ENCODE measurements at regions not wholly inside any gene's neighbourhood (a gene's known extent, or its start where the extent isn't known, plus 50 kb on each side); places are given as distances from the start of the nearest gene placed in this dataset.

GRCh38 chr11:92759571-92760214, 209.8 kb upstream of the MTNR1B start:
- in situ Hi-C loops (cut with MboI; ENCODE audit: low pct_unique_long_range_greater_than_20kb, low sequenced_read_pairs, unreplicated experiment) = no loop called here
- DNase-seq (ENCODE audit: low spot score) = no peak
- no peak for TF ChIP-seq CTCF (IDR thresholded peaks at IDR 0.05; ENCODE audit: extremely low read depth, insufficient read depth, missing control alignments)

- no peak for TF ChIP-seq CTCF (IDR thresholded peaks at IDR 0.05; ENCODE audit: extremely low read depth, insufficient read depth, missing control alignments)
- DNase-seq (ENCODE audit: low spot score) = no peak
- in situ Hi-C loops (cut with MboI; ENCODE audit: low pct_unique_long_range_greater_than_20kb, low sequenced_read_pairs, unreplicated experiment) = no loop called here
Measured at GRCh38 chr11:92762121-92762540, 207.3 kb upstream of the MTNR1B start.

- in situ Hi-C loops (cut with MboI; ENCODE audit: low pct_unique_long_range_greater_than_20kb, low sequenced_read_pairs, unreplicated experiment) = no loop called here
- TF ChIP-seq CTCF (IDR thresholded peaks at IDR 0.05; ENCODE audit: extremely low read depth, insufficient read depth, missing control alignments) = no peak
- DNase-seq (ENCODE audit: low spot score) = no peak
Measured at GRCh38 chr11:92763336-92763735, 206.1 kb upstream of the MTNR1B start.

GRCh38 chr11:92764128-92764527, 205.3 kb upstream of the MTNR1B start:
- no peak for TF ChIP-seq CTCF (IDR thresholded peaks at IDR 0.05; ENCODE audit: extremely low read depth, insufficient read depth, missing control alignments)
- DNase-seq (ENCODE audit: low spot score) = no peak
- in situ Hi-C loops (cut with MboI; ENCODE audit: low pct_unique_long_range_greater_than_20kb, low sequenced_read_pairs, unreplicated experiment) = no loop called here

- no peak for DNase-seq (ENCODE audit: low spot score)
- no peak for TF ChIP-seq CTCF (IDR thresholded peaks at IDR 0.05; ENCODE audit: extremely low read depth, insufficient read depth, missing control alignments)
- in situ Hi-C loops (cut with MboI; ENCODE audit: low pct_unique_long_range_greater_than_20kb, low sequenced_read_pairs, unreplicated experiment) = no loop called here
Measured at GRCh38 chr11:92765082-92765840, 204.2 kb upstream of the MTNR1B start.

GRCh38 chr11:92765965-92766371, 203.5 kb upstream of the MTNR1B start:
- in situ Hi-C loops (cut with MboI; ENCODE audit: low pct_unique_long_range_greater_than_20kb, low sequenced_read_pairs, unreplicated experiment) = no loop called here
- TF ChIP-seq CTCF (IDR thresholded peaks at IDR 0.05; ENCODE audit: extremely low read depth, insufficient read depth, missing control alignments) = no peak
- no peak for DNase-seq (ENCODE audit: low spot score)
